Endothelial cell of umbilical vein (primary cell): ENCODE measurements at regions not wholly inside any gene's neighbourhood (a gene's known extent, or its start where the extent isn't known, plus 50 kb on each side); places are given as distances from the start of the nearest gene placed in this dataset.

ENCODE experiments used
- BruUV-seq: library from RNA; stranded (reverse); fragments of 400-500 nt; replicated peaks from 2 replicates; lab custom pipeline; 2021; lab: Mats Ljungman, UMichigan
- CTCF ChIA-PET: fragments of 300-600, 350-600 bp; sonication (Branson Sonifier 250); formaldehyde crosslinking; loops from one replicate; lab custom pipeline; 2021; ENCODE audit warnings: antibody characterized with exemption, inconsistent platforms; lab: Charles Lee
- POLR2A ChIA-PET: fragments of 300-600, 350-600 bp; sonication (Branson Sonifier 250); formaldehyde crosslinking; loops from one replicate; lab custom pipeline; 2021; ENCODE audit warnings: antibody characterized with exemption, inconsistent platforms; lab: Charles Lee
- DNase-seq: peaks from one replicate; pipeline ENCODE4 v3.0.0-alpha.2; 2011; ENCODE audit warnings: low read depth, low spot score
- FAIRE-seq: peaks from 2 replicates; lab custom pipeline; 2011; peaks lifted over from hg19 to GRCh38; lab: Jason Lieb, UNC
- H2AFZ ChIP-seq: 2 replicates; pipeline ENCODE4 v1.6.0; 2012; ENCODE audit warnings: low read depth, low read length, control low read depth, inconsistent platforms
- H3K27ac ChIP-seq: 2 replicates; pipeline ENCODE4 v1.5.1; 2011; ENCODE audit warnings: low read depth, mild to moderate bottlenecking, control low read depth, low read length, moderate library complexity; ENCODE audit not compliant: insufficient read depth
- H3K27me3 ChIP-seq, 2 experiments: 2 replicates each; pipeline versions ENCODE4 v1.6.0 to v1.6.1; 2011; ENCODE audit warnings: low read length in 2 of 2, mixed read lengths in 1 of 2; ENCODE audit not compliant: control insufficient read depth in 2 of 2, insufficient read depth in 2 of 2
- H3K36me3 ChIP-seq, 2 experiments: 2 replicates in 1 of 2; 3 replicates in 1 of 2; pipeline ENCODE4 v1.5.1; 2011; ENCODE audit warnings: low read length in 2 of 2, mild to moderate bottlenecking in 1 of 2, moderate library complexity in 1 of 2; ENCODE audit not compliant: control insufficient read depth in 2 of 2, insufficient read depth in 2 of 2; ENCODE audit errors: extremely low read depth in 1 of 2
- H3K4me1 ChIP-seq: 3 replicates; pipeline ENCODE4 v1.5.1; 2011; ENCODE audit warnings: mild to moderate bottlenecking, low read length; ENCODE audit not compliant: control insufficient read depth, insufficient read depth; ENCODE audit errors: extremely low read depth
- H3K4me2 ChIP-seq: 2 replicates; pipeline ENCODE4 v1.6.1; 2011; ENCODE audit warnings: low read length, control low read depth, mixed read lengths; ENCODE audit not compliant: insufficient read depth
- H3K4me3 ChIP-seq, 3 experiments: fragments of 200-600 bp in 1 of 3; sonication (generic), shearing (Covaris generic) in 1 of 3; replicated peaks in 1 of 3; 2 replicates each; pipeline ENCODE4 v1.5.1; 2011 to 2016; ENCODE audit warnings: control low read depth in 3 of 3, low read length in 3 of 3, mild to moderate bottlenecking in 2 of 3, inconsistent platforms in 1 of 3, low read depth in 1 of 3, moderate library complexity in 1 of 3; ENCODE audit not compliant: insufficient read depth in 1 of 3
- H3K79me2 ChIP-seq: 2 replicates; pipeline ENCODE4 v1.6.0; 2012; ENCODE audit warnings: low read length, inconsistent platforms; ENCODE audit not compliant: control insufficient read depth, insufficient read depth
- H3K9ac ChIP-seq: replicated peaks from 2 replicates; pipeline ENCODE3; 2011; ENCODE audit warnings: low read length, control low read depth; ENCODE audit not compliant: insufficient read depth; ENCODE audit errors: extremely low read depth
- H3K9me1 ChIP-seq: replicated peaks from 3 replicates; pipeline ENCODE4 v1.6.0; 2011; ENCODE audit warnings: mild to moderate bottlenecking, low read length; ENCODE audit not compliant: control insufficient read depth, insufficient read depth; ENCODE audit errors: extremely low read depth
- H3K9me3 ChIP-seq: replicated peaks from 2 replicates; pipeline ENCODE4 v1.5.1; 2012; ENCODE audit warnings: low read length, inconsistent platforms; ENCODE audit not compliant: control insufficient read depth, insufficient read depth
- H4K20me1 ChIP-seq: replicated peaks from 2 replicates; pipeline ENCODE3; 2011; ENCODE audit warnings: mild to moderate bottlenecking, low read length; ENCODE audit not compliant: control insufficient read depth, insufficient read depth; ENCODE audit errors: extremely low read depth
- FOS ChIP-seq: IDR thresholded peaks from 2 replicates; pipeline ENCODE4 v1.6.1; 2011; ENCODE audit warnings: mild to moderate bottlenecking, low read length, moderate library complexity, borderline replicate concordance; ENCODE audit not compliant: insufficient read depth
- GATA2 ChIP-seq: IDR thresholded peaks from 2 replicates; pipeline ENCODE4 v1.7.0; 2011; ENCODE audit warnings: low read depth, mild to moderate bottlenecking, moderate library complexity, mixed read lengths, low read length; ENCODE audit not compliant: insufficient read length, insufficient read depth
- JUN ChIP-seq: IDR thresholded peaks from 2 replicates; pipeline ENCODE4 v1.6.1; 2011; ENCODE audit warnings: borderline replicate concordance, low read depth; ENCODE audit not compliant: insufficient read length, insufficient read depth
- MAX ChIP-seq: IDR thresholded peaks from 2 replicates; pipeline ENCODE4 v1.6.1; 2011; ENCODE audit not compliant: insufficient read depth, insufficient read length
- MYC ChIP-seq: IDR thresholded peaks from one replicate; pipeline ENCODE4 v1.6.1; 2011; ENCODE audit warnings: mild to moderate bottlenecking, low read depth, low read length
- POLR2AphosphoS5 ChIP-seq: IDR thresholded peaks from 2 replicates; pipeline ENCODE4 v1.6.1; 2012; ENCODE audit warnings: low read depth, mild to moderate bottlenecking, control low read depth, low read length, moderate library complexity; ENCODE audit not compliant: insufficient read depth
- dilution Hi-C: fragments of 300-500 bp; cut with MboI; formaldehyde crosslinking; loops from one replicate; pipeline ENCODE4 v1.15.0; 2019; ENCODE audit warnings: low sequenced_read_pairs; ENCODE audit not compliant: extremely low pct_ligation_motif_present
- intact Hi-C: fragments of 100-400 bp; cut with micrococcal nuclease; formaldehyde crosslinking; loops from one replicate; pipeline ENCODE4 v1.10.0; 2022

- CTCF ChIA-PET = no interaction called here
- BruUV-seq = no TSS peak
- H2AFZ ChIP-seq = no peak overlapping the region
- H3K27me3 ChIP-seq = peaks cover 0 to 3% of the 10 kb centered on the region in 2 experiments
- intact Hi-C loops = no loop called here
- POLR2A ChIA-PET = no interaction called here
- dilution Hi-C loops = no loop called here
- no peaks in the 10 kb centered on the region for H3K36me3 ChIP-seq
- no peaks in the 10 kb centered on the region for H3K9me1 ChIP-seq
- FAIRE-seq (no peak), DNase-seq (no peak)
- no peak for TF ChIP-seq POLR2AphosphoS5
- H3K4me2 ChIP-seq = no peak overlapping the region
- H3K4me3 ChIP-seq = no peak overlapping the region
- H3K9ac ChIP-seq = no peak overlapping the region
- H3K79me2 ChIP-seq = no peaks in the 10 kb centered on the region
- H3K4me1 ChIP-seq = no peaks in the 10 kb centered on the region
- H3K9me3 ChIP-seq = no peaks in the 10 kb centered on the region
- H3K27ac ChIP-seq = no peak overlapping the region
- no peaks in the 10 kb centered on the region for H4K20me1 ChIP-seq
These were observed 116.8 kb downstream of the SEMA6D start for GRCh38 chr15:47834093-47834492.

- TF ChIP-seq FOS = no peak
- no peak for TF ChIP-seq MYC
- TF ChIP-seq JUN = no peak
- TF ChIP-seq POLR2AphosphoS5 = no peak
- no peak for TF ChIP-seq GATA2
- no peak for TF ChIP-seq MAX
- Histone ChIP-seq H3K36me3 (no peaks in the 10 kb centered on the region), H3K79me2 (no peaks in the 10 kb centered on the region), H3K4me2 (no peak overlapping the region), H3K9me1 (no peaks in the 10 kb centered on the region), H3K27ac (no peak overlapping the region), H4K20me1 (no peaks in the 10 kb centered on the region), H3K4me1 (no peaks in the 10 kb centered on the region), H3K9ac (no peak overlapping the region), H3K27me3 (peaks cover 0 to 3% of the 10 kb centered on the region in 2 experiments), H3K9me3 (no peaks in the 10 kb centered on the region), H2AFZ (no peak overlapping the region), H3K4me3 (no peak overlapping the region)
- CTCF ChIA-PET = no interaction called here
- POLR2A ChIA-PET = no interaction called here
- FAIRE-seq = no peak
- dilution Hi-C loops = no loop called here
- DNase-seq = no peak
- BruUV-seq = no TSS peak
- intact Hi-C loops = no loop called here
These were observed 122.0 kb downstream of the SEMA6D start for GRCh38 chr15:47839233-47839825.
